ENCODE measurements at regions not wholly inside any gene's neighbourhood (a gene's known extent, or its start where the extent isn't known, plus 50 kb on each side); places are given as distances from the start of the nearest gene placed in this dataset.

GRCh38 chr2:16767789-16768476, 102.3 kb upstream of the CYRIA start:
- H3K9me3 ChIP-seq: no peaks in the 10 kb centered on the region
- H3K4me3 ChIP-seq: no peak overlapping the region
- H3K27me3 ChIP-seq: no peaks in the 10 kb centered on the region
- no peaks in the 10 kb centered on the region for H3K4me1 ChIP-seq
- no peak overlapping the region for H3K27ac ChIP-seq
- H3K36me3 ChIP-seq: no peaks in the 10 kb centered on the region
- TF ChIP-seq POLR2A (IDR thresholded peaks at IDR 0.05): no peak
- TF ChIP-seq, protein P1, sequence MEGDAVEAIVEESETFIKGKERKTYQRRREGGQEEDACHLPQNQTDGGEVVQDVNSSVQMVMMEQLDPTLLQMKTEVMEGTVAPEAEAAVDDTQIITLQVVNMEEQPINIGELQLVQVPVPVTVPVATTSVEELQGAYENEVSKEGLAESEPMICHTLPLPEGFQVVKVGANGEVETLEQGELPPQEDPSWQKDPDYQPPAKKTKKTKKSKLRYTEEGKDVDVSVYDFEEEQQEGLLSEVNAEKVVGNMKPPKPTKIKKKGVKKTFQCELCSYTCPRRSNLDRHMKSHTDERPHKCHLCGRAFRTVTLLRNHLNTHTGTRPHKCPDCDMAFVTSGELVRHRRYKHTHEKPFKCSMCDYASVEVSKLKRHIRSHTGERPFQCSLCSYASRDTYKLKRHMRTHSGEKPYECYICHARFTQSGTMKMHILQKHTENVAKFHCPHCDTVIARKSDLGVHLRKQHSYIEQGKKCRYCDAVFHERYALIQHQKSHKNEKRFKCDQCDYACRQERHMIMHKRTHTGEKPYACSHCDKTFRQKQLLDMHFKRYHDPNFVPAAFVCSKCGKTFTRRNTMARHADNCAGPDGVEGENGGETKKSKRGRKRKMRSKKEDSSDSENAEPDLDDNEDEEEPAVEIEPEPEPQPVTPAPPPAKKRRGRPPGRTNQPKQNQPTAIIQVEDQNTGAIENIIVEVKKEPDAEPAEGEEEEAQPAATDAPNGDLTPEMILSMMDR (IDR thresholded peaks at IDR 0.05): no peak
- DNase-seq: no peak

DNA sequence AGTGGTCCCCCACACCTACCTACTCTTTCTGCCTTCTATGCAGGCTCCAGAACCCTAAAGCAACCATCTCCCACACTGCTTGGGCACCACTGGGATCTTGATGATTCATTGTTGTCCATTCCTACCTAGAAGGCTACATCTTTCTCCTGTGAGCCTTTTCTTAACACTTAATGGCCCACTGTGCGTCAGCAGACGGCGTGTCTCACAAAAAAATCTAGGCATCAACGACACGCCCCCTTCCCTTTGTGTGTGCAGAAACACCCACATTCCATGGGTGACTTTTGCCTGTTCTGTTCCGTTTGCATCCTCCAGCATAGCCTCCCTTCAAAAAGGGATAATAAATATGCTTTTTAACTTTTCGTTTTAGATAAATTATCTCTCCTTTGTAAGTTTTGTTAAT, 99.7 kb upstream of the CYRIA start:
- DNase-seq: no peak
- no peak overlapping the region for H3K27ac ChIP-seq

GRCh38 chr2:16764487-16764886, 98.9 kb upstream of the CYRIA start:
- H3K36me3 ChIP-seq: no peaks in the 10 kb centered on the region
- no peak for DNase-seq
- no peak overlapping the region for H3K4me3 ChIP-seq
- TF ChIP-seq POLR2A (IDR thresholded peaks at IDR 0.05): no peak
- TF ChIP-seq, protein P1 (IDR thresholded peaks at IDR 0.05): no peak
- no peaks in the 10 kb centered on the region for H3K9me3 ChIP-seq
- H3K4me1 ChIP-seq: no peaks in the 10 kb centered on the region
- no peak overlapping the region for H3K27ac ChIP-seq
- no peaks in the 10 kb centered on the region for H3K27me3 ChIP-seq

More for the DNA sequence above, 99.7 kb upstream of the CYRIA start:
- Histone ChIP-seq H3K27me3 (no peaks in the 10 kb centered on the region), H3K9me3 (no peaks in the 10 kb centered on the region), H3K4me3 (no peak overlapping the region), H3K36me3 (no peaks in the 10 kb centered on the region), H3K4me1 (no peaks in the 10 kb centered on the region)
- TF ChIP-seq, protein P1 (IDR thresholded peaks at IDR 0.05): no peak
- TF ChIP-seq POLR2A (IDR thresholded peaks at IDR 0.05): no peak

DNA sequence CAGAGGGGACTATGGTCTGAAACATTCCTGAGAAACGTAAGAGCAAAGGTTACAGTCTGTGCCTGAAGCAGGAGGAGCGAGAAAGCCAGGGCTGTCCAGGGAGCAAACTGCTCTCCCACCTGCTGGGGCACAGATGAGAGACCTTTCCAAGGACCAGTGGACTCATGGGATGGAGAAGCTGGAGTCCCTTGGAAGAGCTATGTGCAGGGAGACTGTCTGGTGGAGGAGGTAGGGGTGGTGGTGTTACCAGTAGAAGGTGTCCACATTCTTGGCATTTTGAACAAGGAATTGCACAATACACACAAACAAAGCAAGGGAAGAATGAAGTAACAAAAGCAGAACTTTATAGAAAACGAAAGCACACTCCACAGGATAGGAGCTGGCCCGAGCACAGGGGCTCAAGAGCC, 97.9 kb upstream of the CYRIA start:
- H3K27ac ChIP-seq: no peak overlapping the region
- H3K4me3 ChIP-seq: no peak overlapping the region
- DNase-seq: no peak
- no peaks in the 10 kb centered on the region for H3K27me3 ChIP-seq
- H3K9me3 ChIP-seq: no peaks in the 10 kb centered on the region
- H3K36me3 ChIP-seq: no peaks in the 10 kb centered on the region
- no peaks in the 10 kb centered on the region for H3K4me1 ChIP-seq
- TF ChIP-seq, protein P1 (IDR thresholded peaks at IDR 0.05): no peak
- TF ChIP-seq POLR2A (IDR thresholded peaks at IDR 0.05): no peak

DNA sequence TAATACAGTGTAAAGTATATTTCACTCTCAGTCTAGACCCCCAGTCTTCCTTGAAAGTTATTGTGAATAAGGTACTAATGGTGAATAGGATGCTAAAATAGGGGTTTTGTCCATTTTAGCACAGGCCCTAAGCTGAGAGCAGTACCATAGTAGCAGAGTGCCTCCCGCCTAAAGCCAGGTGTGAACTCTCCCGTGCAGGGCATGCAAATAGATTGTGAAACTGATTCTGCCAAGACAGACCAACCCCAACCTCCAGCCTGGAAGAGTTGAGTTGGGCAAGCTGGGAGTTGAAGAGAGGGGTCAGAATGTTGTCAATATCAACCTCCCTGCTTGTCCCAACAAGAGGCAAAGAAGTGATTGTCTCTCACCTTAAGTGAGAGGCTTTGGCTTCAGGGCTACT, 97.4 kb upstream of the CYRIA start:
- no peak overlapping the region for H3K27ac ChIP-seq
- no peak for DNase-seq
- H3K4me3 ChIP-seq: no peak overlapping the region
- no peaks in the 10 kb centered on the region for H3K4me1 ChIP-seq
- H3K27me3 ChIP-seq: no peaks in the 10 kb centered on the region
- no peak for TF ChIP-seq POLR2A (IDR thresholded peaks at IDR 0.05)
- TF ChIP-seq, protein P1 (IDR thresholded peaks at IDR 0.05): no peak
- no peaks in the 10 kb centered on the region for H3K36me3 ChIP-seq
- no peaks in the 10 kb centered on the region for H3K9me3 ChIP-seq

- TF ChIP-seq, protein P1 (IDR thresholded peaks at IDR 0.05): no peak
- no peak for TF ChIP-seq POLR2A (IDR thresholded peaks at IDR 0.05)
- Histone ChIP-seq H3K27ac (no peak overlapping the region), H3K4me1 (no peaks in the 10 kb centered on the region), H3K9me3 (no peaks in the 10 kb centered on the region), H3K4me3 (no peak overlapping the region), H3K36me3 (no peaks in the 10 kb centered on the region), H3K27me3 (no peaks in the 10 kb centered on the region)
- no peak for DNase-seq
Observed at GRCh38 chr2:16760426-16760825, 94.8 kb upstream of the CYRIA start.
